Astrocyte (in vitro differentiated cells and primary cell): ENCODE measurements at regions not wholly inside any gene's neighbourhood (a gene's known extent, or its start where the extent isn't known, plus 50 kb on each side); places are given as distances from the start of the nearest gene placed in this dataset.

Experiments used
- CTCF ChIP-seq: IDR thresholded peaks from 2 replicates; pipeline ENCODE4 v1.5.1; 2011; ENCODE audit warnings: low read depth, mild to moderate bottlenecking, inconsistent platforms, low read length, moderate library complexity; ENCODE audit not compliant: insufficient read depth
- EZH2 ChIP-seq: IDR thresholded peaks from 2 replicates; pipeline ENCODE4 v1.6.1; 2012; ENCODE audit warnings: mild to moderate bottlenecking, low read length, inconsistent platforms; ENCODE audit not compliant: insufficient read depth

- no peak for TF ChIP-seq CTCF
- TF ChIP-seq EZH2: no peak
These were observed 57.3 kb upstream of the DMRT1 start for GRCh38 chr9:784202-784601.
